K562 (cell line): ENCODE measurements at regions not wholly inside any gene's neighbourhood (a gene's known extent, or its start where the extent isn't known, plus 50 kb on each side); places are given as distances from the start of the nearest gene placed in this dataset.

ENCODE experiments used
- ATAC-seq: fragments of 200-7000 bp; cut with Tn5 transposase; 3 replicates; pipeline ENCODE4 v1.9.1; 2020; ENCODE audit warnings: moderate library complexity
- BruUV-seq: library from RNA; stranded (reverse); fragments of 400-500 nt; replicated peaks from 2 replicates; lab custom pipeline; 2021; lab: Mats Ljungman, UMichigan
- CTCF ChIA-PET: fragments of 300-600 bp; formaldehyde crosslinking; extraction: SDS; loops from one replicate; lab custom pipeline; 2021; ENCODE audit warnings: low intra/inter-chr PET ratio; lab: Yijun Ruan, JAX
- POLR2A ChIA-PET: fragments of 300-600, 350-650 bp; sonication (Branson Sonifier 250); formaldehyde crosslinking; extraction: SDS; loops from one replicate; lab custom pipeline; 2021; ENCODE audit warnings: antibody characterized with exemption, inconsistent platforms; lab: Yijun Ruan, JAX
- DNase-seq, 4 experiments: peaks; one replicate each; pipeline versions ENCODE4 v3.0.0 to v3.0.0-alpha.2; 2011 to 2018; ENCODE audit warnings: low spot score in 3 of 4, mixed read lengths in 3 of 4; ENCODE audit errors: extremely low read depth in 1 of 4
- FAIRE-seq: peaks from 2 replicates; lab custom pipeline; 2011; peaks lifted over from hg19 to GRCh38; lab: Jason Lieb, UNC
- H2AFZ ChIP-seq: 2 replicates; pipeline ENCODE4 v1.6.0; 2011; ENCODE audit warnings: low read depth, low read length, control low read depth, inconsistent platforms
- H3K27ac ChIP-seq: fragments of 200-600 bp; 3 replicates; pipeline ENCODE4 v1.8.0; 2011; ENCODE audit warnings: low read depth, mild to moderate bottlenecking, control low read depth, inconsistent platforms, low read length, moderate library complexity, mixed read lengths; ENCODE audit errors: extremely low read depth
- H3K27me3 ChIP-seq, 2 experiments: fragments of 300-600 bp in 1 of 2; 2 replicates in 1 of 2; 3 replicates in 1 of 2; pipeline versions ENCODE4 v1.6.0 to v1.8.0; 2011; ENCODE audit warnings: inconsistent platforms in 2 of 2, low read length in 2 of 2, mild to moderate bottlenecking in 1 of 2, mixed read lengths in 1 of 2, moderate library complexity in 1 of 2; ENCODE audit not compliant: control insufficient read depth in 2 of 2, insufficient read depth in 2 of 2
- H3K36me3 ChIP-seq: fragments of 300-600 bp; 3 replicates; pipeline ENCODE4 v1.8.0; 2011; ENCODE audit warnings: mild to moderate bottlenecking, low read length, inconsistent platforms; ENCODE audit not compliant: control insufficient read depth, insufficient read depth
- H3K4me1 ChIP-seq, 2 experiments: fragments of 200-600 bp in 1 of 2; replicated peaks in 1 of 2; 2 replicates in 1 of 2; 3 replicates in 1 of 2; pipeline versions ENCODE4 v1.5.1 to v1.8.0; 2011; ENCODE audit warnings: inconsistent platforms in 2 of 2, low read length in 2 of 2, mild to moderate bottlenecking in 1 of 2, mixed read lengths in 1 of 2, moderate library complexity in 1 of 2; ENCODE audit not compliant: control insufficient read depth in 2 of 2, insufficient read depth in 2 of 2
- H3K4me2 ChIP-seq: 2 replicates; pipeline ENCODE4 v1.6.1; 2011; ENCODE audit warnings: low read length, control low read depth, inconsistent platforms, mixed read lengths; ENCODE audit not compliant: insufficient read depth
- H3K4me3 ChIP-seq: fragments of 200-600 bp; sonication (generic), shearing (Covaris generic); 2 replicates; pipeline ENCODE4 v1.5.1; 2016; ENCODE audit warnings: control low read depth, inconsistent platforms
- H3K79me2 ChIP-seq: fragments of 200-600 bp; 3 replicates; pipeline ENCODE4 v1.8.0; 2011; ENCODE audit warnings: low read length, inconsistent platforms; ENCODE audit not compliant: control insufficient read depth, insufficient read depth
- H3K9ac ChIP-seq, 2 experiments: 2 replicates each; pipeline versions ENCODE4 v1.6.0 to v1.6.1; 2011; ENCODE audit warnings: low read depth in 2 of 2, low read length in 2 of 2, control low read depth in 1 of 2, inconsistent platforms in 1 of 2, mild to moderate bottlenecking in 1 of 2, mixed read lengths in 1 of 2; ENCODE audit not compliant: insufficient read depth in 1 of 2
- H3K9me1 ChIP-seq: one replicate; pipeline ENCODE4 v1.6.0; 2011; ENCODE audit warnings: inconsistent platforms, mild to moderate bottlenecking, low read length, moderate library complexity; ENCODE audit not compliant: control insufficient read depth, insufficient read depth
- H3K9me3 ChIP-seq: replicated peaks from 2 replicates; pipeline ENCODE4 v1.5.1; 2011; ENCODE audit warnings: low read depth, low read length, inconsistent platforms; ENCODE audit not compliant: control insufficient read depth, insufficient read depth
- H4K20me1 ChIP-seq: replicated peaks from 2 replicates; pipeline ENCODE4 v1.6.1; 2011; ENCODE audit warnings: low read length, inconsistent platforms, mixed read lengths; ENCODE audit not compliant: control insufficient read depth, insufficient read depth
- ATF6 ChIP-seq: sonication (generic); formaldehyde crosslinking; IDR thresholded peaks from 2 replicates; pipeline ENCODE4 v1.4.0; 2020; ENCODE audit warnings: mild to moderate bottlenecking, missing genetic modification reagents
- BCL6 ChIP-seq: fragments of 250-450 bp; sonication (Bioruptor Pico); IDR thresholded peaks from 2 replicates; pipeline ENCODE4 v1.4.0; 2020
- CCNT2 ChIP-seq: IDR thresholded peaks from 2 replicates; pipeline ENCODE4 v1.6.1; 2011; ENCODE audit warnings: borderline replicate concordance, low read depth, mild to moderate bottlenecking, moderate library complexity, mixed read lengths, low read length; ENCODE audit not compliant: insufficient read length; ENCODE audit errors: extremely low read depth
- CEBPB ChIP-seq: fragments of 450-650 bp; IDR thresholded peaks from 2 replicates; pipeline ENCODE4 v1.6.1; 2016; ENCODE audit warnings: missing genetic modification characterization, missing compliant biosample characterization
- EP300 ChIP-seq: IDR thresholded peaks from 2 replicates; pipeline ENCODE4 v1.6.1; 2012; ENCODE audit warnings: low read length, improper control_type of control experiment
- FUS ChIP-seq: fragments of 200-400 bp; formaldehyde crosslinking; optimal IDR thresholded peaks from 2 replicates; pipeline ENCODE3; 2017; ENCODE audit warnings: low read depth, low read length
- GTF2F1 ChIP-seq: IDR thresholded peaks from 2 replicates; pipeline ENCODE4 v1.6.1; 2011; ENCODE audit warnings: low read depth, low read length, improper control_type of control experiment
- NR2C1 ChIP-seq, 2 experiments: fragments of 450-650 bp; IDR thresholded peaks; 2 replicates each; pipeline ENCODE4 v1.6.1; 2017; ENCODE audit warnings: mild to moderate bottlenecking in 2 of 2, antibody characterized with exemption in 1 of 2, inconsistent platforms in 1 of 2, missing compliant biosample characterization in 1 of 2, missing genetic modification characterization in 1 of 2
- OTX1 ChIP-seq: fragments of 450-650 bp; formaldehyde crosslinking; IDR thresholded peaks from 2 replicates; pipeline ENCODE4 v1.4.0; 2022; ENCODE audit warnings: mild to moderate bottlenecking
- PHTF2 ChIP-seq: fragments of 250-450 bp; sonication (Bioruptor Pico); IDR thresholded peaks from 2 replicates; pipeline ENCODE4 v1.5.0; 2021; ENCODE audit warnings: mild to moderate bottlenecking
- RUNX1 ChIP-seq: sonication (generic); IDR thresholded peaks from 2 replicates; pipeline ENCODE4 v1.6.1; 2016; ENCODE audit warnings: antibody characterized with exemption, low read depth
- TBL1XR1 ChIP-seq, 2 experiments: IDR thresholded peaks; 2 replicates each; pipeline ENCODE4 v1.6.1; 2012; ENCODE audit warnings: improper control_type of control experiment in 2 of 2, low read length in 2 of 2, mild to moderate bottlenecking in 1 of 2
- ZBTB33 ChIP-seq: sonication (generic); formaldehyde crosslinking; IDR thresholded peaks from 2 replicates; pipeline ENCODE4 v1.8.1; 2023; ENCODE audit warnings: mild to moderate bottlenecking, missing genetic modification reagents
- ZNF133 ChIP-seq: fragments of 250-450 bp; sonication (Bioruptor Pico); IDR thresholded peaks from 2 replicates; pipeline ENCODE4 v1.4.0; 2020; ENCODE audit warnings: mild to moderate bottlenecking
- ZNF384 ChIP-seq: IDR thresholded peaks from 2 replicates; pipeline ENCODE4 v1.6.1; 2012; ENCODE audit warnings: low read depth, low read length, improper control_type of control experiment
- WGBS: fragments of 100-300 bp; shearing (Covaris generic); methylation state at CpG from one replicate; pipeline ENCODE4 v1.1.6; 2016; ENCODE audit warnings: low coverage, mixed read lengths; ENCODE audit not compliant: insufficient coverage; ENCODE audit errors: missing lambda C conversion rate; 5-methylcytosine and 5-hydroxymethylcytosine counted together
- in situ Hi-C: fragments of 300-500 bp; cut with MboI; formaldehyde crosslinking; loops from 4 replicates; pipeline ENCODE4 v1.15.0; 2018; ENCODE audit warnings: inconsistent platforms, mixed read lengths
- intact Hi-C: fragments of 100-400 bp; cut with micrococcal nuclease; formaldehyde crosslinking; loops from 2 replicates; pipeline ENCODE4 v1.14.2; 2022
- TF ChIP-seq, protein P1 (sequence below): fragments of 250-450 bp; sonication (Bioruptor Pico); IDR thresholded peaks from 2 replicates; pipeline ENCODE4 v1.5.0; 2021; ENCODE audit warnings: mild to moderate bottlenecking, borderline replicate concordance

DNA sequence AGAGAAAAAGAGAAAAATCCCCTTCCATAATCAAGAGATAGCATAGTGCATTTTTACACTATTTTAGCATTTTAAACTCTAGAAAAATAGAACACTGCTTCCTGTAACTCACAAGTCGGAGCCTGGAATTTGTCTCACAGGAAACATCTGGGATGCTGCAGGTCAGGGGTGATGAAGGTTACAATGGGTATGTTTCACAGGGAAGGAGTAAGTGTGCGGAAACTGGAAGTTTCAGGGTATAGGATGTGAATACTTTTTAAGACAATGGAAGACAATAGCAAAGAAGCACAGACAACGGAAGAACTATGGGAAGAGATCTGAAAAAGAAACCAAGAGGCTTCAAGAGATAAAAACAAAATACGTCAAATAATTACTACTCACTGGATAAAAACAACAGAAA is 361.0 kb upstream of the MARCKS start:
- H3K9ac ChIP-seq, result no peak overlapping the region
- WGBS, result 0% methylated on average over 4 of the region's 4 CpGs
- H3K4me2 ChIP-seq, result no peak overlapping the region
- H3K27me3 ChIP-seq, result no peaks in the 10 kb centered on the region
- H3K4me3 ChIP-seq, result no peak overlapping the region
- no TSS peak for BruUV-seq
- H3K79me2 ChIP-seq, result no peaks in the 10 kb centered on the region
- in situ Hi-C loops, result no loop called here
- H3K9me3 ChIP-seq, result no peaks in the 10 kb centered on the region
- no peak for TF ChIP-seq EP300
- TF ChIP-seq BCL6 (CRISPR knock-in tag), result no peak
- no peak for TF ChIP-seq CCNT2
- no peak for TF ChIP-seq GTF2F1
- TF ChIP-seq OTX1 (CRISPR knock-in tag), result no peak
- no peak for TF ChIP-seq ZBTB33
- no peak for TF ChIP-seq RUNX1
- no peak for TF ChIP-seq CEBPB (tag)
- TF ChIP-seq ATF6 (CRISPR knock-in tag), result no peak
- TF ChIP-seq FUS, result no peak
- no peak for TF ChIP-seq TBL1XR1 (IDR thresholded peaks at IDR 0.05; ENCODE audit: low read length in 2 of 2)
- no peak for TF ChIP-seq ZNF384
- TF ChIP-seq, protein P1, sequence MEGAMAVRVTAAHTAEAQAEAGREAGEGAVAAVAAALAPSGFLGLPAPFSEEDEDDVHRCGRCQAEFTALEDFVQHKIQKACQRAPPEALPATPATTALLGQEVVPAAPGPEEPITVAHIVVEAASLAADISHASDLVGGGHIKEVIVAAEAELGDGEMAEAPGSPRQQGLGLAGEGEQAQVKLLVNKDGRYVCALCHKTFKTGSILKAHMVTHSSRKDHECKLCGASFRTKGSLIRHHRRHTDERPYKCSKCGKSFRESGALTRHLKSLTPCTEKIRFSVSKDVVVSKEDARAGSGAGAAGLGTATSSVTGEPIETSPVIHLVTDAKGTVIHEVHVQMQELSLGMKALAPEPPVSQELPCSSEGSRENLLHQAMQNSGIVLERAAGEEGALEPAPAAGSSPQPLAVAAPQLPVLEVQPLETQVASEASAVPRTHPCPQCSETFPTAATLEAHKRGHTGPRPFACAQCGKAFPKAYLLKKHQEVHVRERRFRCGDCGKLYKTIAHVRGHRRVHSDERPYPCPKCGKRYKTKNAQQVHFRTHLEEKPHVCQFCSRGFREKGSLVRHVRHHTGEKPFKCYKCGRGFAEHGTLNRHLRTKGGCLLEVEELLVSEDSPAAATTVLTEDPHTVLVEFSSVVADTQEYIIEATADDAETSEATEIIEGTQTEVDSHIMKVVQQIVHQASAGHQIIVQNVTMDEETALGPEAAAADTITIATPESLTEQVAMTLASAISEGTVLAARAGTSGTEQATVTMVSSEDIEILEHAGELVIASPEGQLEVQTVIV (CRISPR knock-in tag), result no peak
- no peak for TF ChIP-seq NR2C1 (IDR thresholded peaks at IDR 0.05)
- no peak for TF ChIP-seq NR2C1 (tag; IDR thresholded peaks at IDR 0.05)
- TF ChIP-seq ZNF133 (CRISPR knock-in tag), result no peak
- no peak for TF ChIP-seq PHTF2
- TF ChIP-seq, all 486 proteins: peak for 0
- H3K9me1 ChIP-seq, result no peaks in the 10 kb centered on the region
- H2AFZ ChIP-seq, result no peak overlapping the region
- no peak for DNase-seq
- ChIA-PET CTCF (no interaction called here), POLR2A (no interaction called here)
- intact Hi-C loops, result no loop called here
- H3K36me3 ChIP-seq, result no peaks in the 10 kb centered on the region
- H4K20me1 ChIP-seq, result no peaks in the 10 kb centered on the region
- no peak overlapping the region for H3K27ac ChIP-seq
- no peaks in the 10 kb centered on the region for H3K4me1 ChIP-seq
- no peak for FAIRE-seq
- ATAC-seq, result no peak
